KMS-11 (cell line): ENCODE measurements at regions not wholly inside any gene's neighbourhood (a gene's known extent, or its start where the extent isn't known, plus 50 kb on each side); places are given as distances from the start of the nearest gene placed in this dataset.

Source experiments
- H2AFZ ChIP-seq: fragments of 200-600 bp; sonication (generic); 2 replicates; pipeline ENCODE4 v1.6.1; 2016; ENCODE audit warnings: antibody characterized with exemption, mixed run types, low read depth
- H3K27ac ChIP-seq: fragments of 200-600 bp; sonication (generic); 2 replicates; pipeline ENCODE4 v1.6.1; 2016; ENCODE audit warnings: mild to moderate bottlenecking, mixed run types
- H3K27me3 ChIP-seq: fragments of 200-600 bp; sonication (generic); 2 replicates; pipeline ENCODE4 v1.6.1; 2017; ENCODE audit warnings: mild to moderate bottlenecking, low read depth, mixed run types, moderate library complexity; ENCODE audit not compliant: insufficient read depth
- H3K36me3 ChIP-seq: fragments of 200-600 bp; sonication (generic); 2 replicates; pipeline ENCODE4 v1.6.1; 2017; ENCODE audit warnings: mild to moderate bottlenecking, mixed run types; ENCODE audit not compliant: insufficient read depth
- H3K4me1 ChIP-seq: fragments of 200-600 bp; sonication (generic); 2 replicates; pipeline ENCODE4 v1.6.1; 2016; ENCODE audit warnings: mild to moderate bottlenecking, low read depth, mixed run types; ENCODE audit not compliant: poor library complexity, severe bottlenecking
- H3K4me2 ChIP-seq: fragments of 200-600 bp; sonication (generic); 2 replicates; pipeline ENCODE4 v1.7.0; 2016; ENCODE audit warnings: mild to moderate bottlenecking, mixed run types
- H3K4me3 ChIP-seq: fragments of 200-600 bp; sonication (generic); IDR thresholded peaks from 2 replicates; pipeline ENCODE4 v1.6.1; 2017; ENCODE audit warnings: low read depth, low read length, mixed read lengths; ENCODE audit not compliant: insufficient read depth
- H3K79me2 ChIP-seq: fragments of 200-600 bp; sonication (generic); 2 replicates; pipeline ENCODE4 v1.6.1; 2016; ENCODE audit warnings: low read depth, mixed run types; ENCODE audit not compliant: insufficient read depth
- H3K9ac ChIP-seq: fragments of 200-600 bp; sonication (generic); 2 replicates; pipeline ENCODE4 v1.6.1; 2016; ENCODE audit warnings: mild to moderate bottlenecking, mixed run types
- H4K20me1 ChIP-seq: fragments of 200-600 bp; sonication (generic); 2 replicates; pipeline ENCODE4 v1.6.1; 2016; ENCODE audit warnings: mild to moderate bottlenecking, mixed run types; ENCODE audit not compliant: insufficient read depth
- TF ChIP-seq, protein P1 (sequence below): fragments of 200-600 bp; sonication (generic); conservative IDR thresholded peaks from 2 replicates; pipeline ENCODE4 v1.6.1; 2017; ENCODE audit warnings: low read depth, mild to moderate bottlenecking, antibody characterized with exemption, low read length, moderate library complexity, mixed read lengths

DNA sequence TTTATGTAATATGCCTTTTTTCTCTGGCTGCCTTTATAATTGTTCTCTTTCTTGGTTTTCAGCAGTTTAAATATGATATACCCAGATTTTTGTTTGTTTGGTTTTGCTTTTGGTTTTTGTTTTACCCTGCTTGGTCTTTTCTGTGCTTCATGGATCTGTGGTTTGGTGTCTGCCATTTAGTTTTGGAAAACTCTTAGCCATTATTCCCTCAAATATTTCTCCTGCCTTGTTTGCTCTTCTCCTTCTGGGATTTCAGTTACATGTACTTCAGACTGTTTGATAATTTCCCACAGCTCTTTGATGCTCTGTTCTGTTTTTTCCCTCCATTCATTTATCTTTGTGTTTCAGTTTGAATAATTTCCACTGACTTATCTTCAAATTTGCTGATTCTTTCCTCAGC is 223.1 kb upstream of the BCOR start:
- TF ChIP-seq, protein P1, sequence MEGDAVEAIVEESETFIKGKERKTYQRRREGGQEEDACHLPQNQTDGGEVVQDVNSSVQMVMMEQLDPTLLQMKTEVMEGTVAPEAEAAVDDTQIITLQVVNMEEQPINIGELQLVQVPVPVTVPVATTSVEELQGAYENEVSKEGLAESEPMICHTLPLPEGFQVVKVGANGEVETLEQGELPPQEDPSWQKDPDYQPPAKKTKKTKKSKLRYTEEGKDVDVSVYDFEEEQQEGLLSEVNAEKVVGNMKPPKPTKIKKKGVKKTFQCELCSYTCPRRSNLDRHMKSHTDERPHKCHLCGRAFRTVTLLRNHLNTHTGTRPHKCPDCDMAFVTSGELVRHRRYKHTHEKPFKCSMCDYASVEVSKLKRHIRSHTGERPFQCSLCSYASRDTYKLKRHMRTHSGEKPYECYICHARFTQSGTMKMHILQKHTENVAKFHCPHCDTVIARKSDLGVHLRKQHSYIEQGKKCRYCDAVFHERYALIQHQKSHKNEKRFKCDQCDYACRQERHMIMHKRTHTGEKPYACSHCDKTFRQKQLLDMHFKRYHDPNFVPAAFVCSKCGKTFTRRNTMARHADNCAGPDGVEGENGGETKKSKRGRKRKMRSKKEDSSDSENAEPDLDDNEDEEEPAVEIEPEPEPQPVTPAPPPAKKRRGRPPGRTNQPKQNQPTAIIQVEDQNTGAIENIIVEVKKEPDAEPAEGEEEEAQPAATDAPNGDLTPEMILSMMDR = no peak
- Histone ChIP-seq H4K20me1 (no peaks in the 10 kb centered on the region), H3K4me3 (no peak overlapping the region), H3K79me2 (no peaks in the 10 kb centered on the region), H3K36me3 (no peaks in the 10 kb centered on the region), H2AFZ (no peak overlapping the region), H3K4me2 (no peak overlapping the region), H3K27ac (no peak overlapping the region), H3K27me3 (no peaks in the 10 kb centered on the region), H3K4me1 (peaks cover 9% of the 10 kb centered on the region), H3K9ac (no peak overlapping the region)

DNA sequence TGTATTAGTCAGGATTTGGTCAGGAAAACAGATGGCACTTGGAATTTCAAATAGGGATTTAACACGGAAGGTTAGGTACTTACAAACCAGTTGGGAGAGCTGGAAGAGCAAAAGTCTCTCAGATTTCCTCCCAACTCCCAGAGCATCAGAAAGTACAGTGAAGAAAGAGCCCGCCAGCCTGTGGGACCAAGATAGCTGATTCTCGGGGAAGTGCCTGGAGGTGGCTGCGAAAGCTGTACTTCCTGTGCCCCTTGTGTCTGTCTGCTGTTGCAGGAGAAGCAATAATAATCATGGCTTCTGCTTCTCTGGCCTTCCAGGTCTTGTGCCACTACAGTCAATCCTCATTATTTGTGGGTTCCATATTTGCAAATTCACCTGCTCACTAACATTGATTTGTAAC is 221.0 kb upstream of the BCOR start:
- TF ChIP-seq, protein P1 = no peak
- H3K36me3 ChIP-seq = no peaks in the 10 kb centered on the region
- H3K27ac ChIP-seq = peak overlapping the region; percentile 47
- no peaks in the 10 kb centered on the region for H3K27me3 ChIP-seq
- H2AFZ ChIP-seq = no peak overlapping the region
- H4K20me1 ChIP-seq = no peaks in the 10 kb centered on the region
- H3K79me2 ChIP-seq = no peaks in the 10 kb centered on the region
- peaks cover 16% of the 10 kb centered on the region for H3K4me1 ChIP-seq
- H3K9ac ChIP-seq = no peak overlapping the region
- H3K4me3 ChIP-seq = no peak overlapping the region
- H3K4me2 ChIP-seq = 0 out of 2 replicates have a peak overlapping the region, but pooled peaks have one; percentile 13

DNA sequence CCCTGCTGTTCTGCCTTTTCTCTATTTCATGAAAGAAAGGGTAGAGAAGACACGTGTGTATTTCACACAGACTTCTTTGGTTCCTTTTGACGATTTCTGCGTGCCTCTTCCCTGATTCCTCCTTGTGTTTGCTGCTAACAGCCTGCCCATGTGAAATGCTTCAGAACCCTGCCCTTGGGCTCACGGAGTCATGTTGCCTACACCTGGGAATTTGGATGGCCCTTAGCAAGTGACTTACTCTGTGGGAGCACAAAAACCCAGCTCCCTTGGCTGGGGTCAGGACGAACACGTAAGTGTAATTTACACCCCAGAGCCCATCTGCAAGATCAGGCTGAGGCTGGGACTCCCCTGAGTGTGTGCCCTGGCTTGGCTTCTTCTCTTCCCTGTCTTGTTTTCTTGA is 220.3 kb upstream of the BCOR start:
- H2AFZ ChIP-seq = no peak overlapping the region
- no peaks in the 10 kb centered on the region for H3K36me3 ChIP-seq
- peak overlapping the region; percentile 26; the same call in 1 of the 2 replicates for H3K9ac ChIP-seq
- peak overlapping the region; percentile 13; the same call in 1 of the 2 replicates for H3K4me2 ChIP-seq
- TF ChIP-seq, protein P1 = no peak
- no peaks in the 10 kb centered on the region for H3K27me3 ChIP-seq
- peak overlapping the region; percentile 47 for H3K27ac ChIP-seq
- H3K4me1 ChIP-seq = peaks cover 23% of the 10 kb centered on the region
- H4K20me1 ChIP-seq = no peaks in the 10 kb centered on the region
- H3K79me2 ChIP-seq = no peaks in the 10 kb centered on the region
- no peak overlapping the region for H3K4me3 ChIP-seq

DNA sequence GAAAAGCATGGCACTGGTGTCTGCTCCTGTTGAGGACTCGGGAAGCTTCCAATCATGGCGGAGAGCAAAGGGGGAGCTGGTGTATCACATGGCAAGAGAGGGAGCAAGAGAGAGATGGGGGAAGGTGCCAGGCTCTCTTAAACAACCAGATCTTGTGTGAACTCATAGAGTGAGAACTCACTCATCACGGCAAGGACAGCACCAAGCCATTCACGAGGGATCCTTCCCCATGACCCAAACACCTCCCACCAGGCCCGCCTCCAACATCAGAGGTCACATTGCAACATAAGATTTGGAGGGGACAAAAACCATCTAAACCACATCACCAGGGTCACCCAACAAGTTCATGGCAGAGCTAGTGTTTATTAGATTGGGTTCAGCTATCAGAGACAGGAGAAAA is 218.7 kb upstream of the BCOR start:
- Histone ChIP-seq H3K4me2 (no peak overlapping the region), H3K27me3 (no peaks in the 10 kb centered on the region), H4K20me1 (no peaks in the 10 kb centered on the region), H3K4me1 (peaks cover 38% of the 10 kb centered on the region), H2AFZ (no peak overlapping the region), H3K27ac (no peak overlapping the region), H3K9ac (no peak overlapping the region), H3K36me3 (no peaks in the 10 kb centered on the region), H3K79me2 (no peaks in the 10 kb centered on the region), H3K4me3 (no peak overlapping the region)
- TF ChIP-seq, protein P1 = no peak
